ENCODE measurements at regions not wholly inside any gene's neighbourhood (a gene's known extent, or its start where the extent isn't known, plus 50 kb on each side); places are given as distances from the start of the nearest gene placed in this dataset.

GRCh38 chr4:167930166-167930565 is 162.2 kb upstream of the ANXA10 start:
- no peak for TF ChIP-seq CTCF (IDR thresholded peaks at IDR 0.05)
- no peak overlapping the region for H3K27ac Mint-ChIP-seq
- H3K36me3 Mint-ChIP-seq (ENCODE audit: low read depth): no peaks in the 10 kb centered on the region
- no peak for DNase-seq
- H3K4me3 Mint-ChIP-seq: no peak overlapping the region
- H3K27me3 Mint-ChIP-seq (ENCODE audit: low read depth, poor library complexity): peaks cover 7% of the 10 kb centered on the region
- H3K9me3 Mint-ChIP-seq: no peaks in the 10 kb centered on the region
- H3K4me1 Mint-ChIP-seq: no peaks in the 10 kb centered on the region

- no peak overlapping the region for H3K4me3 Mint-ChIP-seq
- no peak for TF ChIP-seq CTCF (IDR thresholded peaks at IDR 0.05)
- H3K9me3 Mint-ChIP-seq: no peaks in the 10 kb centered on the region
- no peaks in the 10 kb centered on the region for H3K4me1 Mint-ChIP-seq
- no peak overlapping the region for H3K27ac Mint-ChIP-seq
- H3K27me3 Mint-ChIP-seq (ENCODE audit: low read depth, poor library complexity): peaks cover 7% of the 10 kb centered on the region
- no peaks in the 10 kb centered on the region for H3K36me3 Mint-ChIP-seq (ENCODE audit: low read depth)
- DNase-seq: no peak
Observed at GRCh38 chr4:167934216-167934615, 158.1 kb upstream of the ANXA10 start.

- H3K36me3 Mint-ChIP-seq (ENCODE audit: low read depth): no peaks in the 10 kb centered on the region
- DNase-seq: peak; percentile 3
- no peak for TF ChIP-seq CTCF (IDR thresholded peaks at IDR 0.05)
- H3K4me3 Mint-ChIP-seq: no peak overlapping the region
- H3K9me3 Mint-ChIP-seq: no peaks in the 10 kb centered on the region
- H3K27ac Mint-ChIP-seq: no peak overlapping the region
- no peaks in the 10 kb centered on the region for H3K4me1 Mint-ChIP-seq
- peaks cover 5% of the 10 kb centered on the region for H3K27me3 Mint-ChIP-seq (ENCODE audit: low read depth, poor library complexity)
Observed at GRCh38 chr4:167939863-167940616, 152.3 kb upstream of the ANXA10 start.

- no peak for TF ChIP-seq CTCF (IDR thresholded peaks at IDR 0.05)
- Mint-ChIP-seq H3K27me3 (ENCODE audit: low read depth, poor library complexity) (peaks cover 8% of the 10 kb centered on the region), H3K36me3 (ENCODE audit: low read depth) (no peaks in the 10 kb centered on the region), H3K4me1 (no peaks in the 10 kb centered on the region), H3K9me3 (no peaks in the 10 kb centered on the region), H3K27ac (no peak overlapping the region), H3K4me3 (no peak overlapping the region)
- DNase-seq: no peak
Observed at GRCh38 chr4:167943872-167944505, 148.3 kb upstream of the ANXA10 start.

GRCh38 chr4:167944721-167945120 is 147.6 kb upstream of the ANXA10 start:
- DNase-seq: no peak
- H3K36me3 Mint-ChIP-seq (ENCODE audit: low read depth): no peaks in the 10 kb centered on the region
- no peaks in the 10 kb centered on the region for H3K4me1 Mint-ChIP-seq
- TF ChIP-seq CTCF (IDR thresholded peaks at IDR 0.05): no peak
- H3K27ac Mint-ChIP-seq: no peak overlapping the region
- H3K9me3 Mint-ChIP-seq: no peaks in the 10 kb centered on the region
- H3K27me3 Mint-ChIP-seq (ENCODE audit: low read depth, poor library complexity): peaks cover 8% of the 10 kb centered on the region
- H3K4me3 Mint-ChIP-seq: no peak overlapping the region

GRCh38 chr4:167955006-167955405 is 137.3 kb upstream of the ANXA10 start:
- H3K27me3 Mint-ChIP-seq (ENCODE audit: low read depth, poor library complexity): no peaks in the 10 kb centered on the region
- H3K36me3 Mint-ChIP-seq (ENCODE audit: low read depth): no peaks in the 10 kb centered on the region
- no peak for DNase-seq
- TF ChIP-seq CTCF (IDR thresholded peaks at IDR 0.05): no peak
- peaks cover 39% of the 10 kb centered on the region for H3K9me3 Mint-ChIP-seq
- no peak overlapping the region for H3K4me3 Mint-ChIP-seq
- H3K27ac Mint-ChIP-seq: no peak overlapping the region
- H3K4me1 Mint-ChIP-seq: no peaks in the 10 kb centered on the region

All from nephron progenitor cell (in vitro differentiated cells).